CD4-positive, alpha-beta T cell treated with Interleukin-15 for 1 hour (primary cell): ENCODE measurements at regions not wholly inside any gene's neighbourhood (a gene's known extent, or its start where the extent isn't known, plus 50 kb on each side); places are given as distances from the start of the nearest gene placed in this dataset.

Source experiments
- DNase-seq: peaks from one replicate; pipeline ENCODE4 v3.0.0-alpha.2; 2020

DNA sequence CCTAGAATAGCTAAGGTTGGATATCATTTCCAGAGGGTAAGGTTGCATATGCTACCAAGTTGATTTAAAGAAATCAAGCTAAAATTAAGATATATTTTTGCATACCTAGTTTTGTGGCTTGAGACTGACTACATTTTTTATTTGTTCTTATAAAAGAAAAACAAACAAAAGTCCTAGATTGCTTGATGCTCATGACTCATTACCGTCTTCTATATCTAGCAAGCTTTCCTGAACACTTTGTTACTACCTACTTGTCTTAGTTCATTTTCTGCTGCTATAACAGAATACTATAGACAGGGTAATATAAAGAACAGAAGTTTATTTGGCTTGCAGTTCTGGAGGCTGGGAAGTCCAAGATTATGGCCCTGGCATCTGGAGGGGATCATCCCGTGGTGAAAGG lies 152.1 kb upstream of the THRB start:
- no peak for DNase-seq

DNA sequence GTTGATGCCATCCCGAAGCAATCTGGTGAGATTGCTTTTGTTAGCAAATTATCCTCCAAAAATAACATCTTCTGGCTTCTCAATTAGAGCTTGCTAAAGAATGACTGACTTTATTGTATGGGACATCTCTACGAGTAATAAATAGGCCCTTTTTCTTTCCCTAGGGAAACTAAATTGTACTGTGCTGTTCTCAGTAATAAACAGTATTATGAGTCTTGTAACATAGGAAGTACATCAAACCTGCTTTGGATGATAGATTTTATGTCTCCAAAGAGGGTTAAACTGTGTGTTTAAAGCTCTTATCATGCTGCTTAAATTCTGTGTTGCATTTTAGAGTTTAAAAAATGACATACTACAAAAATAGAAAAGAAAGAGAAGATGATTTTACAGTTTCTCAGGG lies 153.4 kb upstream of the THRB start:
- DNase-seq = no peak

DNA sequence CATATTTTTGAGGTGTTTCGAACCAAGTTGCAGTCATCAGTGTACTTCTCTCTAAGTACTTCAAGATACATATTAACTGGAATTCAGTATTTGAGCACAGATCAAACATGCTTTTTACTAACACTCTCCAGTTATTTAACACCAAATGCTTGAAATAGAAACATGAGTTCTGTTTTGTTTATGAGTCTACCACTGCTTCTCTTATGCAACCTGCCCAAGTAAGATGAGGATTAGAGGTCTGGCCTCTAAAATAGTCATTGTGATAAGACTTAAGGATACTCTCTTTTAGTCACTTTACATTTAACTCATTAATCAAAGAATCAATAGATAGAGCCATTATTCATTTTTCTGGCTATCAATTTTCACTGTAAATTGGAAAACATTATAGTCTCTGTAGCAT lies 156.2 kb upstream of the THRB start:
- no peak for DNase-seq

DNA sequence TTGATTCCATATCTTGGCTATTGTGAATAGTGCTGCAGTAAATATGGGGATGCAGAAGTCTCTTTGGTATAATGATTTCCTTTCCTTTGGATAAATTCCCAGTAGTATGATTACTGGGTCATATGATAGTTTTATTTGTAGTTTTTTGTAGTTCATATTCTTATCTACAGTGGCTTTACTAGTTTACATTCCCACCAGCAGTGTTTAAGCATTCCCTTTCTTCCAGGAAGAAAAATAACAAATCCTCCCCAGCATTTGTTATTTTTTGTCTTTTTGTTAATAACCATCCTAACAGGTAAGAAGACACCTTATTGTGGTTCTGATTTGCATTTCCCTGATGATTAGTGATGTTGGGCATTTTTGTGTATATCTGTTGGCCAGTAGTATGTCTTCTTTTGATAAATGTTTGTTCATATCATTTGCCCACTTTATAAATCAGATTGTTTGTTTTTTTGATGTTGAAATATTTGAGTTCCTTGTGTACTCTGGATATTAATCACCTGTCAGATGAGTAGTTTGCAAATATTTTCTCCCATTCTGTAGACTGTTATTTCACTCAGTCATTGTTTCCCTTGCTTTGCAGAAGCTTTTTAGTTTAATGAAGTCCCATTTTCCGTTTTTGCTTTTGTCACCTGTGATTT lies 163.3 kb upstream of the THRB start:
- DNase-seq = no peak

DNA sequence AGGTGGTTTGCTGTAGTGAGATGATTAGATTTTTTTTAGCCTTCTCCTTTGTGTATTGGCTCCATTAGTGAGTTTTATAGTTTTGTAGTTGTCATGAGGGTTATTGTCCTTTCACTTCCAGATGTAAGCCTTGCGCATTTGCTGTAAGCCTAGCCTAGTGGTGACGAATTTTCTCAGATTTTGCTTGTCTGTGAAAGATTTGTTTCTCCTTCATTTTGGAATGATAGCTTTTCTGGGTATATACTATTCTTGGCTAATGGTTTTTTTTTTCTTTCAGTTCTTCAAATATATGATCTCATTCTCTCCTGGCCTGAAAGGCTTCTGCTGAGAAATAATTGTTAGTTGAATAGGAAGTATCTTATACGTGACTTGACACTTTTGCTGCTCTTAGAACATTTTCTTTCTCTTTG lies 166.5 kb upstream of the THRB start:
- DNase-seq = no peak

DNA sequence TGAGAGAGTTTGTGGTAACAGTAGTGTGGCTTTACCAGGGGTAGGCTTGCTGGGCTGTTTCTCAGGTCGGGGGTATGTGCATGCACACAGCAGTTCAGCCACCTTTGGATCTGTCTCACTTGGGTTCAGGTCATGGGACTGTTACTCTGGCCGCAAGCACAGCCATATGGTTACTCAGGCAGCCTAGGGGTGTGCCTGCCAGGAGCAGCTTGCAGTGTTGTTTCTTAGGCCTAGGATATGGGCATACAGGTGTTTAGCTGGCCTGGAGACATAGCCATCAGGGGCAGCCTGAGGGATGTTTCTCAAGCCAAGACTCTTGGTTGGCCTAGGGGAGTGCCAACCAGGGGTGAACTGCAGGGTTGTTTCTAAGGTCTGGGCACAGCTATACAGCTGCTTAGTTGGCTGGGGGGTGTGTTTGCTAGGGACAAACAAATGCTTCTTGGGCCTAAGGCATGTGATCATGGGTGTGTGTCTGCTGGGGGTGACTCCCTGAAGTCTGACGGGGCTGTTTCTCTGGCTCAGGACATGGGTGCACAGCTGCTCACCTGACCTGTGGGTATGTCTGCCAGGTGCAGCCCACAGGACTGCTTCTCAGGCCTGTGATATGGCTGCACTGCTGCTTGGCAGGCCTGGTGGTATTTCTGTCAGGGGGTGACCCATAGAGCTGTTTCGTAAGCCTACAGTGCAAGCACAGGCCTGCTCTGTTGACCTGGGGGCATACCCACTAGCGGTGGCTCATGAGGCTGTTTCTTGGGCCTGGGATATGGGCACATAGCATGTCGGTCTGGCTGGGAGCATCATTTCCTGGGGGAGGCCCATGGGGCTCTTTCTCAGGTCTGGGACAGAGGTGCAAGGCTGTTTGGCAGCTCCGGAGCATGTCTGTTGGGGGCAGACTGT lies 168.0 kb upstream of the THRB start:
- DNase-seq = no peak

DNA sequence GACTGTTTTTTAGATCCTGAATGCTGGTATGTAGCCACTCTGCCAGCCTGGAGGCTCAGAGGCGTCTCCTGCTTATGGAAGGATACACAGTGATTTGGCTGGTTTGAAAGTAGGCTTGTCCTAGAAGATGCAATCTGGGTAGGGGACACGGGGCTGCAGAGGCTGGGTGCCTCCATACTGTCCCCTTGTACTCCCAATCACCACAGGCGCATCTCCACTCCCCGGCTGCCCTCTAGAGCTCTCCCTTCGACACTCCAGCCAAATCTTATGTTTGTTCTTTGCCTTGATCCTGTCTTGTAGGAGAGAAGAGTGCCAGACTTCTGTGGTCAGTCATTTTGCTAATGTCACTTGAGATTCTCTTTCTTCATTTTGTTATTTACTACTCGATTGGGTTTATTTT lies 168.8 kb upstream of the THRB start:
- DNase-seq = no peak

DNA sequence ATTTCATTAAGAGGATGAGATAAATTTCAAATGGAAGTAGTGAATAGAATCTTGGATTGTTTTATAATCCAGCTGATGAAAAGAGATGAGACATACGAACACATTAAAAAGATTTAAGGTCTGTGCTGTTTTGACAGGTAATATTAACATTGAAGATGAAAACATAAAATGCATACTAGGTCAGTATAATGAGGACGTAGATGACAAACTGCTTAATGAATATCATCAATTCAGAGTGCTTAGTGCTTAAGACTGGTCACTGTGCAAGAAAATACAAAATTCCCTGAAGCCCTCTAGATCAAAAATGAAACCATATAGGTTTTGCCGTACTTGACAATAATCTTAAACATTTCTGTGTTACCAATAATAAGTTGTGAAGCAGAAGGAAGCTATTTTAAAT lies 173.4 kb upstream of the THRB start:
- DNase-seq = no peak

DNA sequence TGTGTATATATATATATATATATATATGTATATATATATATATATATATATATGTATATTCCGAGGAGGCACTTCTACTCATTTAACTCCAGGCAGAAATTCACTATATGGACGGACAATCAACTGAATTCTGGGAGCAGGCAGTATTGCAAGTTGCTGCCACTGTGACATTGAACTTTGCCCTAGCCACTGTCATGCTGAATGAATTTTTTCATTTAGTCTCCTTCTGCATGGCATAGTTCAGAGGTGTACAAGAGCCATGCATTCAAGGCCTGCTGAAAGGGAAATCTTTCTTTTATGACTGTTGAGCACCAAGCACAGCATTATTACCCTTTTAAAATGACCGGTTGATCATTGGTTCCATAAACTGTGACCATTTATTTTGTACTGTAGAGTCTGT lies 176.2 kb upstream of the THRB start:
- no peak for DNase-seq

DNA sequence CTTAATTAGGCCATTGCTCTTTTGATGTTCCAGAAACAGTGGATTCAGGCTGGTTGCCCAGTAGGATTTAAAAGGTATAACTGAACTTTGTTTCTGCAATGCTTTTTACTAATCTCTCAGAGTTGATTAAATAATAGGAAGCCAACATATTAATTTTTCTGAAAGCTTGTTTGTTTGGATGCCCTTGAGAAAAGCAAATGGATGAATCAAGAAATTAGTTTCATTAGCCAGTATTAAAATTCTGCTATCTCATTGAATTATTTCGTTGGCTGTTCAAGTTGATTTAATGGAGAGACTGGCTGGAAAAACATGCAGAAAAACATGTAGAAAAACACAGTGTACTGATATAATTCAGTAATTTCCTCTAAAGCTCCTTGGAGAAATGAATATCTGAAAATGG lies 178.9 kb upstream of the THRB start:
- DNase-seq = no peak

DNA sequence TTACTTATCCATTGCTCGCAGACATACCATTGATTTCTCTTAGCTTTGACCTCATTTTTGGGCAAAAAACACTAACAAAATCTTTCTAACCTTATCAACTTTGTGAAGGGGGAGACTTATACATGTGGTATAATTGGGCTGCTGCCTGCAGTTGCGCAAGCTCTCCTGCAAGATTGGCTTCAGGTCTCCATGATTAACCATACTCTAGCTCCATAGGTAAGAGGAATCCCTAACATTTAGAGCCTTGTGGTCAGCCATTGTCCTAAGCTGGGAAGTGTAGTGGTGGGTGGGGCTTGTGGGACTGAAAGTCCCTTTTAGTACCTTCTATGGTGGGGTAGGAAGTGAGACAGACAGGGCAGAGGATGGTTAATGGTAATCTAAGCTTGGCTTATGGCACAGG lies 179.6 kb upstream of the THRB start:
- DNase-seq = no peak

DNA sequence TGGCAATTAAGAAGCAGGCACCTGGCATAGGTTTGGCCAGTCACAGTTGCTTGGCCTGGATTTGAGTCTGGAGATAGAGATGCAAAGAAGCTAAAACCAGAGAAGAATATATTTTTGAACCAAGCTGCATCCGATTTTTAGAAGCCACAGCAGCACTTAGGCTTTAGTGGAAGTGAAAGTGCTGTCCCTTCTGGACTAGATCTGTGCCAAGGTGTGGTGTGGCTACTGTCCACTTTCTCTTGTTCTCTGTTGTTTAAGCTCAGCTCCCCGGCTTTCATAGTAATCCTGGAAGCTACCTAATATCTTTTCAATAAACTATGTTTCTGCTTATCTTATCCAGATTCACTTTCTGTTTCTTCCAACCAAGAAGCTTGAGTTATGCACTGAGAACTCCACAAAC lies 183.4 kb upstream of the THRB start:
- no peak for DNase-seq

DNA sequence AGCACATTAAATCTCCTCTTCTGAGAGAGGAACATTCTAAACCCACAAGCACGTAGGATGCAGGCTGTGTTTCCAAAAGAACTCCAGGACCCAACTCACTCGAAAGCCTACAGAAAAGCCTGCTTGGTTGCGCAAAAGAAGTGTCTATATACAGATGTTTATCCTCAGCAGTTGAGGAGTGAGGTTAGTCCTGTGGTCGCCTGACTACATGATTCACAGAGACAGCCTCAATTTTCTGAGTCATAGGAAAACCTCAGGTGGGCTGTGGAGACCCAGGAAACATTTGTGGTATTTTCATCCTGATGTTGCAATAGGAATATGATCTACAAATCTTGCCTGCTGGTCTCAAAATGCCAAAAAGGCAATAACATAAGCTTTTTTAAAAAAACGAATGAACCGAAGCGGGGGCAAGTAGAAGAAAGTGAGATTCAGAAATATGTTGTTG lies 183.8 kb upstream of the THRB start:
- no peak for DNase-seq

DNA sequence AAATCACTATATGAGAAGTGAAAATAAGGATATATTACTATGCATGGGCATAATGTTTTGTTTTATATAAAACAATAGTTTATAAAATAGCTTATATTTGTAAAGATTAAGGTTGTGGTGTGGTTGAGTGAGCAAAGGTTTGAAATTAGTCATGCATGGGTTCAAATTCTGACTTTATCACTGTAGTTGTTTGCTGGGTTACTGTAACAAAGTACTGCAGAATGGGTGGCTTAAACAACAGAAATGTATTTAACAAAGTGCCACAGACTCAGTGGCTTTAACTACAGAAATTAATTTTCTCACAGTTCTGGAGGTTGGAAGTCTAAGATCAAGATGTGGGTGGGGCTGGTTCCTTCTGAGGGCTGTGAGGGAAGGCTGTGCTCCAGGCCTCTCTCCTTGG lies 184.8 kb upstream of the THRB start:
- DNase-seq = no peak

DNA sequence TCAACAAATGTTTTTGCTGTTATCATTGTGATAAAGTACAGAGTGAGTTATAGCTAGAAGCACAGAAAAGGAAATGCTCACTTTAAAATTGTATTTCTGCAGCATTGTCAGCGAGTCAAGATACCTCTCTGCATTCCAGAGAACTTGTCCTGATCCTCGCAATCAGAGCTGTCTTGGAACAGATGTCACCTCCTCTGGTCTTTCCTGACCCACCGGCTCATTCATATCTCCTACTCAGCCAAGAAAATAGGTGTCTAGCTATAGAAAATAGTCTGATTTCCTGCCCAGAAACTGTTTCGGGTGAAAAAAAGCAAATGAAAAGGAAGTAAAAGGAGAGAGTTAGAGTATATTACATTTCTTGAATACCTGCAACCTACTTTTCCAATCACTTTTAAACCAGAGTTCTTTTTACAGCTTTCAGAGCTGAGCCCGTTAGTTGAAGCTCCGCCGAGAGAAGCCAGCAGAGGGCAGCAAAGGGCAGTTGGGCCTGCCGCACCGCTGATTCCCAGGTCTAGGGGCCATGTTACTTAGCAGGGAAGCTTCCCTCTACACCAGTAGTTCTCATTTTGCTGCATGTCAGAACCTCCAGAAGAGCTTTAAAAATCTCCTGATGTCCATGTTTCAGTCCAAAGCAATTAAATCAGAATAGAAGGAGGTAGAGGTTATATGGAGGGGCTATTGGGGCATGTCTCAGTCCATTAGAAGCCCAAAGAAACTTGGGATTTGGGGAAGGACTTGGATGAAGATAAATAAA lies 185.7 kb upstream of the THRB start:
- DNase-seq = peak; percentile 32

DNA sequence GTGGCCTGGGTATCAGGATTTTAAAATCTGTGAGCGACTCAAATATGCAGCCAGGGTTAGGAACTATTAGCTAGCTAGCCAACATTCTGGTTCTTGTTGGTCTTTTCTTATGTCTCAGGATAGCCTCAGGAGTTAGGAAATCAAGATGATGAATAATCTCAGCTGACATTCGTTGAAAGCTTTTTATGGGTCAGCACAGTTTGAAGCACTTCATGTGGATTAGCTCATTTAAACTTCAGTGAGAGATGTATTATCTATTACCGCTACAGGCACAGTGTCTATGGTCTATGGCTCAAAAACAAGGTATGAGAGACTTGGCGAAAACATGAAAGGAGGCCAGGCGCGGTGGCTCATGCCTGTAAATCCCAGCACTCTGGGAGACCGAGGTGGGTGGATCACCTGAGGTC lies 187.5 kb upstream of the THRB start:
- no peak for DNase-seq

DNA sequence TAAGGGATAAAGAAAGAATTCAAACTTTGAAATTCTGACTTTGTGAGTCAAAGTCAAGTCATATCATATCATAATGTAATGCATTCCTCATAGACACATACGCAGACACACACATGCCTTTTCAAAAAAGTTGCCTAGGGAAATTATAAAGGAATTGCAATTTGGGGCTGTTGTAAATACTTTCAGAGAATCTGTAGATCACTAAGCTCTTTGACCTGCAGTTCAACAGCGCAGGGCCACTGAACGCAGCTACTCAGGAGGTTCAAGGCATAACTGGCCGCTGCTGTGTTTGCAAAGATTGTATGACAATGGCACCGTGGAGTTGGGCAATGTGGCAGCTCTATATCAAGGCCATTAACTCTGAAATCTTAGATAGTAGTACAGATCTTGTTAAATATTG lies 188.4 kb upstream of the THRB start:
- no peak for DNase-seq

DNA sequence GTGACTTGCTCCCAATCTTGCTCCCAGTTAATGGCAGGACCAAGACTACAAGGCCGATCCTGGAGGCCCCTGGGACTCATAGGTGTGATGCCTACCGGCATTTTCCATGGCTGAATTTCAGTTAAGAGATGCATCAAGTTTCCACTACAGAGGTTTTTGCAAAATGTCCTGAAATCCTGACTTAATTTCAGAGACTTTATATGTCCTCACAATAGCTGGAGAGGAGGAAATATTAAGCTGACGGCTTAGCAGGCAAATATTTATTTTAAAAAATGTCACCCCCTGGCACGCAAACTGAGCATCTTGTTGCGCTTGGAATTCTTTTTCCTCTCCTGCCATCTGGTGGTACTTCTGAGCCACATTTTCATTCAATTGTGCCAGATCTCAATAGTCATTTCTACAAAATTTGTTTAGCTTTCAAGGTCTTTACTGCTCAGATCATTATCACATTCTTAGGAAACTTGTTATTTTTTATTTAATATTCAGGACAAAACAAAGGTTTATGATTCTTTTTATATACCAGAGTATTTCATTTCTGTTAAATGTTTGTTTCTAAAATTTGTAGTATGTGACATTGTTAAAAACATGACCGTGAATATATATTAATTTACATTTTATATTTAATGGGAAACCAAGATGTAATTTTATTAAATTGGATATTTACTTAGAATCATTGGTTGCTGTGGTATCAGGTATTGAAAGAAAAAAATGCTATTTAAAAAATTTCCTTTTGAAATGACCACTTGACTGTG lies 189.2 kb upstream of the THRB start:
- no peak for DNase-seq

DNA sequence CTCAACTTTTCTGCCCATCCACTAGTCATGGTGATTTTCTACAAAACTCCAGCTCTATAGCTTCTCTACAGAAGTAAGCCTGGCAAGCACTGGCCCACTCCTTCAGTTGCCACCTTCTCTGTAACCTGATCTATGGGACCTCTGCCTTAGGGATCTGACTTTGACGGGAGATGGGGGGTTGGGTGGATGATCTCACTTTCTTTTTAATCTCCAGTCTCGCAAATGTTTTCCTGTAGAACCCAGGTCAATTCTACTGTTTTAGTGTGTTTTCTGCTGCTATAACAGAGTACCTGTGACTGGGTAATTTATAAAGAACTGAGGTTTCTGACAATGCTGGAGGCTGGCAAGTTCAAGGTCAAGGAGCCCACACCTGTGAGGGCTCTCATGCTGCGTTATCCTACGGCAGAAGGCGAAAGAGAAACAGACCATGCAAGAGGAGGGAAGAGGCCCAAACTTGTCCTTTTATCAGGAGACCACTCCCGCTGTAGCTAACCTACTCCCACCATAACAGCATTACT lies 189.9 kb upstream of the THRB start:
- DNase-seq = no peak

DNA sequence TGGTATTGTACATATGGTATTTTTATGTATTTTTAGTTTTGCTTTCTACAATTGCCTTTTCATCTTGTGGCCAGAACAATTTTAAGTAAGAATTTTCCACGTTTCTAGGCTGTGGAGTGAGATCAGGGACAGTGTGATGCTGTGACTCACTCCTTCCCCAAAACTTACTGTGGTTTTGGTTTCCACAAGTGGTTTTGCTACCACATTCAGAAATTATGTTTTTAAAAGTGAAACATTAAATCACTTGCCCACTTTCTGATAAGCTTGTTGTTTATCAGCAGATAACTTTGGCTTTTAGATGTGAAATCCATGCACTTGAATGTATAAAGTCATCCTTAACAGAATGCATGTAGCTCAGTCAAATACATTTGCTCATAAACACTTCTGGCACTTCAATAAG lies 192.2 kb upstream of the THRB start:
- DNase-seq = no peak

DNA sequence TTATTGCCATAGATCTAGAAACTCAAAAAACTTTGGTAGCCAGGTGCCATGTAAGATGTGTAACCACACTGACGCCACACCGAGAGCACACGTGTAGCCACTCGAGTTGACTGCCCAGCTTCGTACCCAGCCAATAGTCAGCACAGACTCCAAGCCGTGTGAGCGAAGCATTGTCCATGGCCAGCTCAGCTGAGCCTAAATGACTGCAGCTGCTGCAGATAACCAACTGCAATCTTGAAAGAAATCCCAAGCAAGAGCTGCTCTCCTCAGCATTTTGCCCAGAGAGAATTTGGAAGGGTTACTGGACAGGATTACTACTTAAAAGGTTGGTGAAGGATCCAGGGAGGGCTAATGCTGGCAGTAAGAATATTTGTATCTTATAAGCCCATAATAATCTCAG lies 193.0 kb upstream of the THRB start:
- no peak for DNase-seq

DNA sequence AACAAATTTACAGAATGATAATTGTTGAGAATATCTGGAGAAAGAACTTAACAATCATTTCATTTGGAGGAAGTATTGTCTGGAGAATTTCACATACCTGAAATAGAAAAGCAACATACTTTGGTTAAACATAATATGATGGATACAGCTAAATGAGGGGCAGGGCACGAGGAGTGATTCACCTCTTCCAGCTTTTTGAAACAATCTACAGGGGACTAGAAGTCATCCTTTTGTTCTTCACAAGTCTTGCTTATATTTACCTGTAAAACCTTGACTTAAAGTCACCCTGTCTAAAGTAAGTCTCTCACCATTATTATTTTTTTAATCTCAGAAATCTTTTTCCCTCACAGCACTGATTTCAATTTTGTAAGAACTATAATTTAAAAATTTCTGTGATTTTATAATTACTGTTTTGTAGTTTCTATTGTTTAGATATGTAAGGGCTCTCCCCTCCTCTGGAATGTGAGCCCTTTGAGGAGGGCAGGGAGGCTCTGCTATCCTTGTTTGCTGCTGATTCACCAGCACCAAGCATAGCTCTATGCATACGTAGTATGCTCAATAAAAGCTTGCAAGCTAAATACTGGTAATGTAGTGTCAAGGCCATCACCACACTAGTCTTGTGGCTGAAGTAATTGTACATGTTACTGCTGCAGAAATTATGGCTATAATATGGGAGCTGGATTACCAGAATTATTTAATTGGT lies 193.9 kb upstream of the THRB start:
- no peak for DNase-seq
